ENCODE measurements at regions not wholly inside any gene's neighbourhood (a gene's known extent, or its start where the extent isn't known, plus 50 kb on each side); places are given as distances from the start of the nearest gene placed in this dataset.
"Not testable (repeated sequence)": the region's sequence is repeated elsewhere in the genome, so short reads cannot be mapped to it uniquely, and the experiment has no call there.

DNA sequence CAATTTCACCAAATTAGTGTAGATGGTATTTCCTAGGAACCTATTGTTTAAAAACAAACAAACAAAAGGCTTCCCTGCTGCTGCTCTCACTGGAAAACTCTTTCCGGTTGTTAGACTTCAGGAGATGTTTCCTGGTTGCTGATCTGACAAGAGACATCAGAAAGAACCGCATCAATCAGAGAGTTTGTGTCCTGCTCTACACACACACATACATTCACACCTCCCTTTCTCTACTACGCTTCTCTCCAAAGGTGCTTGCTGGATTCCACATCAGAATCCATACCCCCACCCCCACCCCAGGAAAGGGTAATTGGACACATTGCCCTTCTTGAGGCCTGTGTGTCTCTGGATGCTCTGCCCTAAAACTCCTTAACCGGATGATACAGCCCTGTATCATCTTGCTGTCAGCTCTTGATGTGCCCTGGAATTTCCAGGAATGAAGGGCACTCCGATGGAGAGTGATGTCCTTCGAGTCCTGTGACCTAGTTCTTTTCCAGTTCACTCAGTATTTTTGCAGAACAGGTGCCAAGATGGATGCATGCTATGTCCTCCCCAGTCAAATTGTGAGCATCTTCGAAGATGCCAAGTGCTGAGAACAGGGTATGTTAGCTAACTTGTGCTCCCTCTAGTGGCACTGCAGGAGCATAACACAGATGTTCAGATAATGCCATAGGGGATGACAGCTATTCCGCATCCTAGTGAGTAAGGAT is 113.7 kb upstream of the SLC35F3 start:
- peak in 1 of 2 donors; percentile 44 for DNase-seq

- no peak for DNase-seq
Measured at GRCh38 chr1:233791372-233791703, 113.1 kb upstream of the SLC35F3 start.

DNA sequence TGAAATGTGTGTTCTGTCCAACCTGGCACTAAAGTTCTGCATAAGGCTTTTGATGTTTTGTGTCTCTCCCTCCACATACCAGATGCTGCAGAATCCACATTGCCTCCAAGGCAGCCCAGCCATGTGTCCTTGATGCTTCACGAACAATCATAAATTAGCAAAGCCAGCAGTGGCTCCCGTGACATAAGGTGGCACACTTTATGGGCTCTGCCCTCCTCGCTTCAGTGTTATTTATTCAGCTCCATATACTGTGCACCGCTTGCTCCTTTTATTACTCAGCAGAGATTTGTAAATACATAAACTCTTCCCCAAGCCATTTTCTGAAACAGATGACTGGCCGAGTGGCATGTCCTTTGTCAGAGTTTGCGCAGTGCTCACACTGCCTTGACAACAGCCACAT is 112.8 kb upstream of the SLC35F3 start:
- DNase-seq = no peak

GRCh38 chr1:233794863-233795262 is 109.6 kb upstream of the SLC35F3 start:
- no peak for DNase-seq

DNA sequence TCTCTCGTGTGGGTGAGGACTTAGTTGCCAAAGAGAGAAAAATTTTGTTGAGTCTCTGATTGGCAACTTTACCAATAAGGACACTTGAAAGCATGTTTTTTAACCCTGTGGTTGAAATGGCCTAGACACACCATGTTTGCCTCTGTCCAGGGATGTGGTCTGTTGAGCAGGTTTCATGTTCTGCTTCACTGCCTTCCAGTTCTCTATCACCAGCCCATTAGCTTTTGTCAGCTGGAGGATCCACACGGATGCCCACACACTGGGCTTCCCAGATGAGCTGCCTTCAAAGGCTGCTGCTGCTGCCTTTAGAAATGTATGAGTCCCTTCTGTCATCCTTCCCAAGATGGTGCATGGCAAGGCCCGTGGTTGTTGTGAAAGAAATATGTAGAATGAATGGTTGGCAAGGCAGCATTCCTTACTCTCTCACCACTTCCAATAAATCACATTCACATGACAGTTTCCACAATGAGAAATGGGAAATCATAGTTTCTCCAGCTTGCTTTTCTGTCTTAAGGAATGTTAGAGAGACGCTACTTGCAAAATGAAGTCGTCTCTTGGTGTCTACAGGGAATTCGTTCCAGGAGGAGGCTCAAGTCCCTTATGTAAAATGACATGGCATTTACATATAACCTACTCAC is 108.2 kb upstream of the SLC35F3 start:
- no peak for DNase-seq

DNA sequence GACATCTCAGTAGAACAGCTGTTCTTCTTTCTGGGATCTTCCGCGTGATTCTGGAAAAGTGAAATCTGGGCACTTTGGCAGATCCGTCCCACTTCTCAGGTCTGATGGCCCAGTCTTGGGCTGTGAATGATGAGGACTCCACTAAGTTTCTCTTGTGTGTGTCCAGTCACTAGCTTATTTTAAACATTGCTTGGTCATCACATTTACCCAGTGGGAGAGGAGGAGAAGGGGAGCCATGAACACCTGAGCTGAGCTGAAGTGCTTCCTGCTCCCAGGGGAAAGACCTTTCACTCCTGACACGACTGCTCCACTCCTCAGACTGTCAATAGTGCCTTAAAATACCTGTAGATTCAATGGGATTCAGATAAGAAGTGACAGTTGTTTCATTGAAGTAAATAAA is 101.9 kb upstream of the SLC35F3 start:
- DNase-seq = no peak

- DNase-seq = no peak
Measured at GRCh38 chr1:233805786-233806185, 98.7 kb upstream of the SLC35F3 start.

- no peak for DNase-seq
Measured at GRCh38 chr1:233815357-233815756, 89.1 kb upstream of the SLC35F3 start.

GRCh38 chr1:233815865-233816264 is 88.6 kb upstream of the SLC35F3 start:
- DNase-seq = no peak

- no peak for DNase-seq
Measured at GRCh38 chr1:233816348-233816747, 88.1 kb upstream of the SLC35F3 start.

DNA sequence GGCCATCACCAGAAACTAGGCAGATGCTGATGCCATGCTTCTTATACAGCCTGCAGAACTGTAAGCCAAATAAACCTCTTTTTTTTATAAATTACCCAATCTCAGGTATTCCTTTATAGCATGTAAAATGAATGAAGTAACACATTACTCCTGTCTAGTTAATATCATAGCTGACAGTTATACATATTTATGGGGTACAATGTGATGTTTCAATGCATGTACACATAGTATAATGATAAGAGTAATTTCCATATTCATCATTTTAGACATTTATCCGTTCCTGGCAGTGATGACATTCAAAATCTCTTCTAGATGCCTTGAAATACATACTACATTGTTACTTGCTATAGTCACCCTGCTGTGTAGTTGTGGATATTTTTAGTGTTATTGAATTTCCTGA is 85.4 kb upstream of the SLC35F3 start:
- no peak for DNase-seq

- DNase-seq = not testable (repeated sequence)
Measured at GRCh38 chr1:233824179-233824578, 80.3 kb upstream of the SLC35F3 start.

GRCh38 chr1:233827937-233828336 is 76.5 kb upstream of the SLC35F3 start:
- not testable (repeated sequence) for DNase-seq

- no peak for DNase-seq
Measured at GRCh38 chr1:233828480-233828879, 76.0 kb upstream of the SLC35F3 start.

- DNase-seq = no peak
Measured at GRCh38 chr1:233834609-233835008, 69.9 kb upstream of the SLC35F3 start.

GRCh38 chr1:233838207-233838606 is 66.3 kb upstream of the SLC35F3 start:
- DNase-seq = not testable (repeated sequence)

DNA sequence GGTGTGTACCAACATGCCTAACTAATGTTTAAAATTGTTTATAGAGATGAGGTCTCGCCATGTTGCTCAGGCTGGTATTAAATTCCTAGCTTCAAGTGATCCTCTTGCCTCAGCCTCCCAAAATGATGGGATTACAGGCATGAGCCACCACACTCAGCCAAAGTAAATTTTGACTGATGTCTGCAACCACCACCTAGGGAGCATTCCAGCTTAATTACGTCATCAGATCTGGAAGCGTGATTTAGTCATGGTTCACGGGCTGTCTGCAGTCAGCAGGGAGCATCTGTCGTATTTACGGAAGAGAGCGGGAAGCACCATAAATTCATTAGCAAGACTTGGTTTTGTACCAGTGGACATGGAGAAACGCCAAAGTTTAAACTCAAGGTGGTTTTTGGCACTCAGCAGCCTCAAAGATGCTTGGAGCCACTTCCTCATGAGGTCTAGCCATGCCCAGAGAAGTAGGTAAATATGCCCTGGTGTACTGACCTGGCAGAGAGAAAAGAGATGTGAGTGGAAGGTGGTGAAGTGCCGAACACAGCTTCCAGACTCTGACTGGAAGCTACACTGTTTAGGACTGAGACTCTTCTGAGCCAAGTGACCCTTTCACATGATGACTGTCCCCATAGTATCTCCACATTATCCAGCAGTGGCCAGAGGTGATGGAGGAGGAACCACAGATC is 60.8 kb upstream of the SLC35F3 start:
- no peak for DNase-seq

DNA sequence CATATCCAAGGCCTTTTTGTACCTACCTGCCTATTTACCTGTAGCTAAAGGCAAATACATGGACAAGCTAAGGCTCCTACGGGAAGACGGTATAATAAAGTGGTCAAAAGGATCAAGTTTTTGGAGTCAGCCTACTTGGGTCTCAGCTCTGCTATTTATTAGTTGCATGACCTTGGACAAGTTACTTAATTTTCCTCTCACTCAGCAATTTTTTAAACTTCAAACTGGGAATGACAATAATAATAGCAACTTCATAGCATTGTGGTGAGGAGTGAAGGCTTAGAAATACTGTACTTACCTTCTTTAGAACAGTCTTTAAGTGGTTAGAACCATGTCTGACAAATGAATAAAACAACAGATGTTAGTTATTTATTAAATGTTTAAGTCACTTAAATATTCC is 60.2 kb upstream of the SLC35F3 start:
- no peak for DNase-seq

DNA sequence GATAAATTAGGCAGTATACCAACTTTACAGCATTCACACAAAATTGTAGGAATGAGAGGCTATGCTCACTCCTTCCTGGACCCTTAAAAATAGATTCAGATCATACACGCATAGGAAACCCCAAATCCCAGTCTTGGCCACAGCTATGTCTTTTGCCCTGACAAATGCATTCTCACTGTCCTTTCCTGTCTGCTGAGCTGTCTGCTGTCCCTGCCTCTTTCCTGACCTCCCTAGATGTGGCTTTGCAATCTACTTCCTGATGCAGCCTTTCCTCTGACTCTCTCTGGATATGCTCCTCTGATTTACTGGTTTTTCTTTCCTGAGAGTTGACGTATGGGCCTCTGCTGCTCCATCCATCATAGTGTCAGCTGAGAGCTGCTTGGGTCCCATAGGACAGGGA is 59.8 kb upstream of the SLC35F3 start:
- no peak for DNase-seq
